Lower leg skin (tissue), 4 donors: ENCODE measurements at regions not wholly inside any gene's neighbourhood (a gene's known extent, or its start where the extent isn't known, plus 50 kb on each side); places are given as distances from the start of the nearest gene placed in this dataset.

Experiments
- DNase-seq, 2 donors: peaks; one replicate each; pipeline ENCODE4 v3.0.0-alpha.2; 2019; ENCODE audit warnings: low spot score in 2 of 2
- H3K4me3 ChIP-seq: fragments of 200-600 bp; sonication (generic); 2 replicates; pipeline ENCODE4 v1.5.1; 2017; ENCODE audit warnings: mild to moderate bottlenecking, low read depth; ENCODE audit not compliant: poor library complexity, severe bottlenecking
- CTCF ChIP-seq, 3 donors: fragments of 450-650 bp; IDR thresholded peaks; one replicate each; pipeline ENCODE4 v1.5.1; 2016; ENCODE audit warnings: antibody characterized with exemption in 3 of 3, mild to moderate bottlenecking in 3 of 3, moderate library complexity in 2 of 3
- POLR2A ChIP-seq, 2 donors: fragments of 450-650 bp; IDR thresholded peaks; one replicate each; pipeline ENCODE4 v1.6.1; 2016 to 2017; ENCODE audit warnings: antibody characterized with exemption in 2 of 2, mild to moderate bottlenecking in 1 of 2, moderate library complexity in 1 of 2
- WGBS, 2 donors: methylation state at CpG; one replicate each; pipeline ENCODE4 v1.1.5; 2018; 5-methylcytosine and 5-hydroxymethylcytosine counted together
- intact Hi-C: fragments of 100-400 bp; cut with DNase I; formaldehyde crosslinking; loops from one replicate; pipeline ENCODE4 v1.15.0; 2023; ENCODE audit warnings: low total_unique reads

DNA sequence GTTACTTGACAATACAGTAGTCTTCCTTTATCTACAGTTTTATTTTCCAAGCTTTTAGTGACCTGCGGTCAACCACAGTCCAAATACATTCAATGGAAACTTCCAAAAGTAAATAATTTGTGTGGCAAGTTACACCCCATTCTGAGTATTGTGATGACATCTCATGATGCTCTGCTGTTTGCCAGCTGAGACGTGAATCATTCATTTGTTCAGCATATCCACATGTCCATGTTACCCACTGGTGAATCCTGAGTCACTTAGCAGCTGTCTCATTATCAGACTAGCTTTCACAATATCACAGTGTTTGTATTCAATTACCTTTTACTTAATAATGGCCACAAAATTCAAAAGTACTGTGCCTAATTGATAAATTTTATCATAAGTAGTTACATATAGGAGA, 179.8 kb downstream of the PRR20E start:
- no peak for TF ChIP-seq CTCF (IDR thresholded peaks at IDR 0.05)
- no peak for TF ChIP-seq POLR2A (IDR thresholded peaks at IDR 0.05)
- intact Hi-C loops: no loop called here
- 77 to 81% methylated on average over 2 of the region's 2 CpGs for WGBS, 2 donors
- DNase-seq: no peak
- no peak overlapping the region for H3K4me3 ChIP-seq

- no peak for TF ChIP-seq CTCF (IDR thresholded peaks at IDR 0.05)
- no peak for TF ChIP-seq POLR2A (IDR thresholded peaks at IDR 0.05)
- intact Hi-C loops: no loop called here
Observed at GRCh38 chr13:57352114-57352513, 185.1 kb downstream of the PRR20E start.

GRCh38 chr13:57353831-57354230, 186.8 kb downstream of the PRR20E start:
- intact Hi-C loops: no loop called here
- TF ChIP-seq CTCF (IDR thresholded peaks at IDR 0.05): no peak
- no peak for TF ChIP-seq POLR2A (IDR thresholded peaks at IDR 0.05)
- H3K4me3 ChIP-seq: no peak overlapping the region
- DNase-seq: no peak
- WGBS, 2 donors: 60 to 64% methylated on average over 3 of the region's 3 CpGs

More at GRCh38 chr13:57352114-57352513, 185.1 kb downstream of the PRR20E start:
- no peak overlapping the region for H3K4me3 ChIP-seq
- 80% methylated on average over 1 of the region's 1 CpG for WGBS, 2 donors
- no peak for DNase-seq

DNA sequence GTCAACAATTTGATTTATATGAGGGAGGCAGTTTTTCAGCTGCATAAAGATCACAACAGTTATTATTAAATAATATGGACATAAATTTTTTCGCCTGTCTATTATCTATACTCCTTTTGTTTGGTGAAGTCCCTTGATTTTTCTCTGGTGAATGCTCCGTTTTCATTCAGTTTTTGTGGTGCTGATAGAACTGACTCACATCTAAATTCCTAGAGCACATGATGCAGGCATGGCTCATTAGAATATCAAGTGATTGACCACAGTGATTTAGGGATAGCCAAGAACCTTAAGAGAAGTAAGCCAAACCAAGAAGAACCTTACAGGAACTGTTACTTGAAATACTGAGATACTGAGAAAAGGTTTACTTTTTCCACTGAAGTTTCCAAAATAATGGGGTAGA, 208.9 kb downstream of the PRR20E start:
- WGBS, 2 donors: 75 to 80% methylated on average over 2 of the region's 2 CpGs

DNA sequence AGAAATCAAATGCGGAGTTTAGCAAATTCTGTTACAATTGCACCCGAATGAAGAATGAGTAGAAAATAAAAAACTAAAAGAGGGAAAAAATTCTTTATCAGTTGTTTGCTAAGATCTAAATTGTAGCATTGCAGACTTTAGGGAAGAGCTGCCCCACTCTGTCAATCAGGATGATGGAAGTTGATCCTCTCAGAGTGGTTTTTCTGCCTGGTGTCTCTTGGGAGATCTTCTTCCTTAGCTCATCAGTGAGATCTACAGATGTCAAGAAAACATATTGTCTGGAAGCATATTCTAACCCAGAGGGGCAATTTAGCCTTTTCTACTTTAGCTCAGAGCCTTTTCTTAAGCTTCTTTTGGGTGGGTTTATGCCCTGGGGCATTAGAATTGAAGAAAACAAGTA, 223.2 kb upstream of the PCDH17 start:
- 93 to 94% methylated on average over 2 of the region's 2 CpGs for WGBS, 2 donors
- no peak for TF ChIP-seq CTCF (IDR thresholded peaks at IDR 0.05)
- DNase-seq: no peak
- intact Hi-C loops: no loop called here
- no peak overlapping the region for H3K4me3 ChIP-seq

More for the DNA sequence above, 208.9 kb downstream of the PRR20E start:
- no peak overlapping the region for H3K4me3 ChIP-seq
- TF ChIP-seq CTCF (IDR thresholded peaks at IDR 0.05) (no peak), POLR2A (IDR thresholded peaks at IDR 0.05) (no peak)
- intact Hi-C loops: no loop called here
- no peak for DNase-seq

DNA sequence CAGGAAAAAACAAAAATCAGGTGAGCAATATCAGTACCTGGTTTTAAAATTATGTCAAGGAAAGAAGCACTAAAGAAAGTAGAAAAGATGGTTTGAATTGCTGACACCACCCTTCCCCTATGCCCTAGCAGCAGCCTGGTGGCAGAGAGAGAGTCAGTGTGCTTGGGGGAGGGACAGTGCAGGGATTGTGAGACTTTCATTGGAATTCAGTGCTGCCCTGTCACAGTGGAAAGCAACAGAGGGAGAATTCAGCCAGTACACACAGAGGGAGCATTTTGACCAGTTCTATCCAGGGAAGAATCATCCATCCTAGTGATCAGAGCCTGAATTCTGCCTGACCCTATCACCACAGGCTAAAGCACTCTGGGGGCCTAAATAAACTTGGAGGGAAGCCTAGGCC, 222.4 kb upstream of the PCDH17 start:
- no peak for TF ChIP-seq POLR2A (IDR thresholded peaks at IDR 0.05)
- TF ChIP-seq CTCF (IDR thresholded peaks at IDR 0.05): no peak
- no peak for DNase-seq
- intact Hi-C loops: no loop called here
- no peak overlapping the region for H3K4me3 ChIP-seq
